PC-3 (cell line): ENCODE measurements at regions not wholly inside any gene's neighbourhood (a gene's known extent, or its start where the extent isn't known, plus 50 kb on each side); places are given as distances from the start of the nearest gene placed in this dataset.

Experiments used
- ATAC-seq: fragments of 200-7000 bp; cut with Tn5 transposase; 2 replicates; pipeline ENCODE4 v1.9.1; 2020; ENCODE audit warnings: mild to moderate bottlenecking, moderate library complexity
- BruUV-seq: library from RNA; stranded (reverse); fragments of 400-500 nt; replicated peaks from 2 replicates; lab custom pipeline; 2021; lab: Mats Ljungman, UMichigan
- CTCF ChIA-PET: fragments of 300-600 bp; sonication (Branson Sonifier 250); formaldehyde crosslinking; loops from one replicate; lab custom pipeline; 2022; ENCODE audit warnings: antibody characterized with exemption; lab: Charles Lee
- POLR2A ChIA-PET: fragments of 300-600 bp; sonication (Branson Sonifier 250); formaldehyde crosslinking; loops from one replicate; lab custom pipeline; 2022; ENCODE audit warnings: antibody characterized with exemption; ENCODE audit not compliant: unreplicated experiment; lab: Charles Lee
- DNase-seq: peaks from one replicate; pipeline ENCODE4 v3.0.0-alpha.2; 2015
- H2AFZ ChIP-seq: fragments of 300-600 bp; sonication (generic); 2 replicates; pipeline ENCODE4 v1.6.0; 2016; ENCODE audit warnings: antibody characterized with exemption, low read length
- H3F3A ChIP-seq: fragments of 300-600 bp; sonication (generic); one replicate; pipeline ENCODE4 v1.6.0; 2017; ENCODE audit warnings: antibody characterized with exemption, low read length, control low read depth, mild to moderate bottlenecking; ENCODE audit not compliant: unreplicated experiment
- H3K27ac ChIP-seq: fragments of 300-600 bp; sonication (generic); 2 replicates; pipeline ENCODE4 v1.5.1; 2016; ENCODE audit warnings: mild to moderate bottlenecking, low read length
- H3K27me3 ChIP-seq: fragments of 300-600 bp; sonication (generic); 2 replicates; pipeline ENCODE4 v1.6.1; 2016; ENCODE audit warnings: low read length, mixed read lengths
- H3K36me3 ChIP-seq: fragments of 300-600 bp; sonication (generic); 2 replicates; pipeline ENCODE4 v1.6.1; 2016; ENCODE audit warnings: low read depth, mixed run types, low read length, mixed read lengths
- H3K4me1 ChIP-seq: fragments of 300-600 bp; sonication (generic); 2 replicates; pipeline ENCODE4 v1.5.1; 2016; ENCODE audit warnings: low read length; ENCODE audit not compliant: insufficient read depth
- H3K4me2 ChIP-seq: fragments of 300-600 bp; sonication (generic); 2 replicates; pipeline ENCODE4 v1.6.0; 2016; ENCODE audit warnings: low read length
- H3K4me3 ChIP-seq: fragments of 300-600 bp; sonication (generic); 2 replicates; pipeline ENCODE4 v1.5.1; 2016; ENCODE audit warnings: mild to moderate bottlenecking, low read length, mixed read lengths
- H3K79me2 ChIP-seq: fragments of 300-600 bp; sonication (generic); 2 replicates; pipeline ENCODE4 v1.6.1; 2017; ENCODE audit warnings: low read length, mixed read lengths
- H3K9ac ChIP-seq: fragments of 300-600 bp; sonication (generic); 2 replicates; pipeline ENCODE4 v1.6.0; 2016; ENCODE audit warnings: mild to moderate bottlenecking, low read length
- H3K9me2 ChIP-seq: fragments of 300-600 bp; sonication (generic); replicated peaks from 2 replicates; pipeline ENCODE4 v1.6.1; 2016; ENCODE audit warnings: mixed run types, low read length, mixed read lengths
- H3K9me3 ChIP-seq: fragments of 300-600 bp; sonication (generic); 2 replicates; pipeline ENCODE4 v1.6.1; 2016; ENCODE audit warnings: low read length, mixed read lengths
- H4K20me1 ChIP-seq: fragments of 300-600 bp; sonication (generic); 2 replicates; pipeline ENCODE4 v1.6.1; 2016; ENCODE audit warnings: low read length, mixed read lengths
- EZH2 ChIP-seq: fragments of 300-600 bp; sonication (generic); IDR thresholded peaks from one replicate; pipeline ENCODE4 v1.6.1; 2017; ENCODE audit warnings: antibody characterized with exemption, mild to moderate bottlenecking, low read length; ENCODE audit not compliant: unreplicated experiment
- EZH2phosphoT487 ChIP-seq: fragments of 300-600 bp; sonication (generic); IDR thresholded peaks from 2 replicates; pipeline ENCODE4 v1.6.1; 2018; ENCODE audit warnings: mild to moderate bottlenecking, antibody characterized with exemption, low read length, borderline replicate concordance
- intact Hi-C: fragments of 100-400 bp; cut with micrococcal nuclease; formaldehyde crosslinking; loops from 2 replicates; pipeline ENCODE4 v1.9.0; 2023
- TF ChIP-seq, protein P1 (sequence below): fragments of 300-600 bp; sonication (generic); conservative IDR thresholded peaks from 2 replicates; pipeline ENCODE4 v1.5.1; 2017; ENCODE audit warnings: antibody characterized with exemption, low read depth, mild to moderate bottlenecking, low read length

DNA sequence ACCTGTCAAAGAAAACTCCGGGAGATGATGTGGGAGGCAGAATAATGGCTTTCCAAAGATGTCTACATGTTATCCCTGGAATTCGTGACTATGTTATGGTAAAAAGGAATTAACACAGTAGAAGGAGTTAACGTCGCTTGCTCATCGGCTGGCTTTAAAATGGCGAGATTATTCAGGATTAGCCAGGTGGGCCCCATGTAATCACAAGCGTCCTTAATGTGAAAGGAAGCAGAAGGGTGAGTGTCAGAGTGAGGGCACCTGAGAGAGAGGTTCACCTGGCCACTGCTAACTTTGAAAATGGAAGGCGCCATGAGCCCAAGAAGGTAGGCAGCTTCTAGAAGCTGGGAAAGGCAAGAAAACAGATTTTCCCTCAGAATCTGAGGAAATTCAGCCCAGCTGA lies 557.2 kb downstream of the EPHB1 start:
- TF ChIP-seq, protein P1, sequence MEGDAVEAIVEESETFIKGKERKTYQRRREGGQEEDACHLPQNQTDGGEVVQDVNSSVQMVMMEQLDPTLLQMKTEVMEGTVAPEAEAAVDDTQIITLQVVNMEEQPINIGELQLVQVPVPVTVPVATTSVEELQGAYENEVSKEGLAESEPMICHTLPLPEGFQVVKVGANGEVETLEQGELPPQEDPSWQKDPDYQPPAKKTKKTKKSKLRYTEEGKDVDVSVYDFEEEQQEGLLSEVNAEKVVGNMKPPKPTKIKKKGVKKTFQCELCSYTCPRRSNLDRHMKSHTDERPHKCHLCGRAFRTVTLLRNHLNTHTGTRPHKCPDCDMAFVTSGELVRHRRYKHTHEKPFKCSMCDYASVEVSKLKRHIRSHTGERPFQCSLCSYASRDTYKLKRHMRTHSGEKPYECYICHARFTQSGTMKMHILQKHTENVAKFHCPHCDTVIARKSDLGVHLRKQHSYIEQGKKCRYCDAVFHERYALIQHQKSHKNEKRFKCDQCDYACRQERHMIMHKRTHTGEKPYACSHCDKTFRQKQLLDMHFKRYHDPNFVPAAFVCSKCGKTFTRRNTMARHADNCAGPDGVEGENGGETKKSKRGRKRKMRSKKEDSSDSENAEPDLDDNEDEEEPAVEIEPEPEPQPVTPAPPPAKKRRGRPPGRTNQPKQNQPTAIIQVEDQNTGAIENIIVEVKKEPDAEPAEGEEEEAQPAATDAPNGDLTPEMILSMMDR = no peak
- TF ChIP-seq EZH2 (no peak), EZH2phosphoT487 (no peak)
- POLR2A ChIA-PET = no interaction called here
- intact Hi-C loops = no loop called here
- no peaks in the 10 kb centered on the region for H3K79me2 ChIP-seq
- no peaks in the 10 kb centered on the region for H3K9me2 ChIP-seq
- no peak overlapping the region for H3K9ac ChIP-seq
- BruUV-seq = no TSS peak
- H3K4me3 ChIP-seq = no peak overlapping the region
- DNase-seq = no peak
- no peaks in the 10 kb centered on the region for H3K36me3 ChIP-seq
- ATAC-seq = no peak
- no peak overlapping the region for H3K27ac ChIP-seq
- H2AFZ ChIP-seq = no peak overlapping the region
- H4K20me1 ChIP-seq = no peaks in the 10 kb centered on the region
- H3K4me2 ChIP-seq = no peak overlapping the region
- CTCF ChIA-PET = no interaction called here
- H3K9me3 ChIP-seq = no peaks in the 10 kb centered on the region
- no peaks in the 10 kb centered on the region for H3K27me3 ChIP-seq
- no peaks in the 10 kb centered on the region for H3K4me1 ChIP-seq
- no peaks in the 10 kb centered on the region for H3F3A ChIP-seq

DNA sequence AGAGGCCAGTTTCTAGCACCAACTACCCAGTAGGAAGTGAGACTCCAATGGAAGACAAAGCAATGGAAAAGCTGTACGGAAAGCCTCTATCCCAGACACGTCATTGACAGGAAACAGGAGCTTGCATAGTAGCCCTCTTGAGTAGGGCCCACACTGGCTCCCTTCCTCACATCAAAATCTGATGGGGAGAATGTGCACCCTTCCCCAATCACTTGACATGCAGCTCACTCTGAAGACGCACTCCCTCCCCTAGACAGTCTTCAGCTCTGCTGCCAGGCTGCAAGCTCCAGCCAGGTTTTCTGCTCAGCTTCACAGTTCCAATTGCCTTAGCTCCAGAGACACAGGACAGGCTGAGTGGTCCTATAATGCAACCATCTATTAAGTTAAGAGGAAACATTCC lies 567.8 kb downstream of the EPHB1 start:
- POLR2A ChIA-PET = no interaction called here

DNA sequence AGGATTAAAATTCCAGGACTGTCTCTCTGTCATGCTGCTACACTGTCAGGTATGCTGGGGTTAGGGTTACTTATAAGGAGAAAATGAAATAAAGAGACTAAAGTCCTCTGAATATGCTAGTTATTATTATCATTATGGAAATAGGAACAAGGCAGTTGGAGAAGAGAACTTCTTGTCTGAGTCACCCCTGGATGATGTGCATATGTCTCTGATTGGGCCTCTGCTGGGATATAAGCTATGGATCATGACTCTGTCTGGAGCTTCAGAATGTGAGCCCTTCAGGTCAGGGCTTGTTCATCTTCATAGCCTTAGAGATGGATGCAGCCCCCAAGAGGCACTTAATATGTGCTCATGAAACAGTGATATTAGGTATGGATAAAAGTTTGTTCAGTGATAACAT lies 569.6 kb downstream of the EPHB1 start:
- Histone ChIP-seq H3K27ac (no peak overlapping the region), H2AFZ (no peak overlapping the region), H3F3A (no peaks in the 10 kb centered on the region), H3K27me3 (no peaks in the 10 kb centered on the region), H3K4me2 (no peak overlapping the region), H3K9me2 (no peaks in the 10 kb centered on the region), H3K4me1 (no peaks in the 10 kb centered on the region), H3K79me2 (no peaks in the 10 kb centered on the region), H3K4me3 (no peak overlapping the region), H3K9ac (no peak overlapping the region), H3K36me3 (no peaks in the 10 kb centered on the region), H4K20me1 (no peaks in the 10 kb centered on the region), H3K9me3 (no peaks in the 10 kb centered on the region)
- TF ChIP-seq, protein P1 = no peak
- no peak for TF ChIP-seq EZH2
- TF ChIP-seq EZH2phosphoT487 = no peak
- ChIA-PET CTCF (no interaction called here), POLR2A (no interaction called here)
- no peak for ATAC-seq
- intact Hi-C loops = no loop called here
- no peak for DNase-seq
- no TSS peak for BruUV-seq

More for the DNA sequence above, 567.8 kb downstream of the EPHB1 start:
- no peak overlapping the region for H3K4me2 ChIP-seq
- no peak overlapping the region for H2AFZ ChIP-seq
- H3K79me2 ChIP-seq = no peaks in the 10 kb centered on the region
- no peaks in the 10 kb centered on the region for H3K27me3 ChIP-seq
- no peak overlapping the region for H3K27ac ChIP-seq
- ATAC-seq (no peak), DNase-seq (no peak)
- H3K36me3 ChIP-seq = no peaks in the 10 kb centered on the region
- H3F3A ChIP-seq = no peaks in the 10 kb centered on the region
- H3K9me2 ChIP-seq = no peaks in the 10 kb centered on the region
- H3K9me3 ChIP-seq = no peaks in the 10 kb centered on the region
- no TSS peak for BruUV-seq
- intact Hi-C loops = no loop called here
- CTCF ChIA-PET = no interaction called here
- H3K4me3 ChIP-seq = no peak overlapping the region
- TF ChIP-seq EZH2 (no peak), EZH2phosphoT487 (no peak)
- TF ChIP-seq, protein P1 = no peak
- H4K20me1 ChIP-seq = no peaks in the 10 kb centered on the region
- no peak overlapping the region for H3K9ac ChIP-seq
- H3K4me1 ChIP-seq = no peaks in the 10 kb centered on the region
